SK-N-SH (cell line): ENCODE measurements at regions not wholly inside any gene's neighbourhood (a gene's known extent, or its start where the extent isn't known, plus 50 kb on each side); places are given as distances from the start of the nearest gene placed in this dataset.

ENCODE experiments used
- CTCF ChIA-PET: fragments of 300-600, 350-600 bp; formaldehyde crosslinking; extraction: SDS; loops from one replicate; lab custom pipeline; 2021; lab: Yijun Ruan, JAX
- POLR2A ChIA-PET: fragments of 350-600 bp; sonication (Branson Sonifier 250); formaldehyde crosslinking; extraction: SDS; loops from one replicate; lab custom pipeline; 2020; ENCODE audit warnings: antibody characterized with exemption, inconsistent platforms; lab: Yijun Ruan, JAX
- DNase-seq: peaks from one replicate; pipeline ENCODE4 v3.0.0; 2012
- H2AFZ ChIP-seq: fragments of 200-600 bp; sonication (generic); 2 replicates; pipeline ENCODE4 v1.8.1; 2016; ENCODE audit warnings: antibody characterized with exemption, mild to moderate bottlenecking, low read depth
- H3F3A ChIP-seq: fragments of 200-600 bp; sonication (generic); replicated peaks from 2 replicates; pipeline ENCODE3; 2016; ENCODE audit warnings: antibody characterized with exemption, mild to moderate bottlenecking; ENCODE audit not compliant: insufficient read depth
- H3K27ac ChIP-seq, 2 experiments: fragments of 200-500 bp in 1 of 2; fragments of 200-600 bp in 1 of 2; sonication (Bioruptor generic) in 1 of 2; sonication (generic), shearing (Covaris generic) in 1 of 2; 2 replicates each; pipeline versions ENCODE4 v1.5.1 to v1.6.1; 2014 to 2016; ENCODE audit warnings: low read depth in 2 of 2, inconsistent platforms in 1 of 2, low read length in 1 of 2, mild to moderate bottlenecking in 1 of 2, mixed read lengths in 1 of 2
- H3K27me3 ChIP-seq: fragments of 200-600 bp; sonication (generic), shearing (Covaris generic); 2 replicates; pipeline ENCODE4 v1.6.1; 2016; ENCODE audit warnings: mixed run types; ENCODE audit not compliant: insufficient read depth
- H3K36me3 ChIP-seq, 2 experiments: fragments of 200-500 bp in 1 of 2; fragments of 200-600 bp in 1 of 2; sonication (Bioruptor generic) in 1 of 2; sonication (generic) in 1 of 2; replicated peaks in 1 of 2; 2 replicates each; pipeline versions ENCODE3 to v1.5.1; 2014 to 2016; ENCODE audit warnings: low read length in 1 of 2, mild to moderate bottlenecking in 1 of 2; ENCODE audit not compliant: insufficient read depth in 2 of 2, control insufficient read depth in 1 of 2
- H3K4me1 ChIP-seq, 2 experiments: fragments of 200-500 bp in 1 of 2; fragments of 200-600 bp in 1 of 2; sonication (Bioruptor generic) in 1 of 2; sonication (generic), shearing (Covaris generic) in 1 of 2; 2 replicates each; pipeline versions ENCODE4 v1.5.1 to v1.6.1; 2014 to 2016; ENCODE audit warnings: low read depth in 1 of 2, low read length in 1 of 2, mixed run types in 1 of 2; ENCODE audit not compliant: insufficient read depth in 2 of 2, control insufficient read depth in 1 of 2
- H3K4me2 ChIP-seq: fragments of 200-600 bp; sonication (generic), shearing (Covaris generic); 2 replicates; pipeline ENCODE4 v1.6.1; 2017; ENCODE audit warnings: mixed run types
- H3K4me3 ChIP-seq, 2 experiments: fragments of 200-500 bp in 1 of 2; fragments of 200-600 bp in 1 of 2; sonication (Bioruptor generic) in 1 of 2; sonication (generic), shearing (Covaris generic) in 1 of 2; 2 replicates each; pipeline versions ENCODE4 v1.5.1 to v1.8.1; 2014 to 2016; ENCODE audit warnings: low read depth in 2 of 2, inconsistent platforms in 1 of 2, low read length in 1 of 2, mild to moderate bottlenecking in 1 of 2, mixed read lengths in 1 of 2, moderate library complexity in 1 of 2
- H3K79me2 ChIP-seq: fragments of 200-600 bp; sonication (generic); 2 replicates; pipeline ENCODE4 v1.8.1; 2017; ENCODE audit warnings: mild to moderate bottlenecking; ENCODE audit not compliant: insufficient read depth
- H3K9ac ChIP-seq: fragments of 200-600 bp; sonication (generic); 2 replicates; pipeline ENCODE4 v1.6.1; 2017; ENCODE audit warnings: mixed run types
- H3K9me2 ChIP-seq: fragments of 200-600 bp; sonication (generic); 2 replicates; pipeline ENCODE4 v1.6.1; 2017; ENCODE audit warnings: mixed run types
- H3K9me3 ChIP-seq: fragments of 200-600 bp; sonication (generic); 2 replicates; pipeline ENCODE4 v1.6.1; 2017; ENCODE audit warnings: mixed run types, mild to moderate bottlenecking, moderate library complexity
- H4K20me1 ChIP-seq: fragments of 200-600 bp; sonication (generic); 2 replicates; pipeline ENCODE4 v1.6.1; 2017; ENCODE audit warnings: mild to moderate bottlenecking, mixed run types; ENCODE audit not compliant: insufficient read depth
- CTCF ChIP-seq: fragments of 200-600 bp; sonication (generic); IDR thresholded peaks from 2 replicates; pipeline ENCODE4 v1.6.1; 2017; ENCODE audit warnings: antibody characterized with exemption, mild to moderate bottlenecking, moderate library complexity
- ELF1 ChIP-seq: IDR thresholded peaks from 2 replicates; pipeline ENCODE4 v1.4.0; 2012
- EP300 ChIP-seq, 2 experiments: IDR thresholded peaks; 2 replicates each; pipeline versions ENCODE4 v1.4.0 to v1.6.1; 2012; ENCODE audit warnings: borderline replicate concordance in 1 of 2, low read depth in 1 of 2, low read length in 1 of 2
- FOSL2 ChIP-seq: IDR thresholded peaks from 2 replicates; pipeline ENCODE4 v1.4.0; 2012; ENCODE audit warnings: low read depth, mild to moderate bottlenecking, moderate library complexity, borderline replicate concordance
- FOXJ3 ChIP-seq: sonication (generic); formaldehyde crosslinking; IDR thresholded peaks from 2 replicates; pipeline ENCODE4 v1.5.1; 2020; ENCODE audit warnings: mild to moderate bottlenecking, missing genetic modification reagents
- GABPA ChIP-seq: IDR thresholded peaks from 2 replicates; pipeline ENCODE4 v1.4.0; 2012; ENCODE audit warnings: low read depth, mild to moderate bottlenecking
- GATA2 ChIP-seq: sonication (generic); formaldehyde crosslinking; IDR thresholded peaks from 2 replicates; pipeline ENCODE4 v1.5.0; 2020; ENCODE audit warnings: mild to moderate bottlenecking, missing genetic modification reagents
- IRF3 ChIP-seq: fragments of 150-350 bp; IDR thresholded peaks from 2 replicates; pipeline ENCODE4 v1.6.1; 2016; ENCODE audit warnings: mild to moderate bottlenecking, low read depth, low read length
- JUND ChIP-seq: IDR thresholded peaks from 2 replicates; pipeline ENCODE4 v1.4.0; 2012
- MXI1 ChIP-seq: IDR thresholded peaks from 2 replicates; pipeline ENCODE4 v1.6.1; 2012; ENCODE audit warnings: mild to moderate bottlenecking, low read depth, low read length, improper control_type of control experiment
- NFIC ChIP-seq: IDR thresholded peaks from 2 replicates; pipeline ENCODE4 v1.4.0; 2012; ENCODE audit warnings: borderline replicate concordance
- POLR2AphosphoS5 ChIP-seq: IDR thresholded peaks from 2 replicates; pipeline ENCODE4 v1.6.1; 2012; ENCODE audit warnings: low read depth, low read length
- RAD21 ChIP-seq: IDR thresholded peaks from 2 replicates; pipeline ENCODE4 v1.6.1; 2012; ENCODE audit warnings: mild to moderate bottlenecking, low read length
- RCOR1 ChIP-seq: fragments of 150-350 bp; IDR thresholded peaks from 2 replicates; pipeline ENCODE4 v1.6.1; 2017; ENCODE audit warnings: antibody characterized with exemption, low read length
- SIN3A ChIP-seq: IDR thresholded peaks from 2 replicates; pipeline ENCODE4 v1.6.1; 2012; ENCODE audit warnings: low read depth, mild to moderate bottlenecking, low read length, moderate library complexity, borderline replicate concordance
- SMC3 ChIP-seq: IDR thresholded peaks from 2 replicates; pipeline ENCODE4 v1.6.1; 2012; ENCODE audit warnings: low read depth, low read length, improper control_type of control experiment
- TAF1 ChIP-seq: IDR thresholded peaks from 2 replicates; pipeline ENCODE4 v1.6.1; 2012; ENCODE audit warnings: low read depth, mild to moderate bottlenecking, low read length, moderate library complexity, borderline replicate concordance
- TCF12 ChIP-seq: IDR thresholded peaks from 2 replicates; pipeline ENCODE4 v1.4.0; 2012
- USF1 ChIP-seq: IDR thresholded peaks from 2 replicates; pipeline ENCODE4 v1.4.0; 2012; ENCODE audit warnings: low read depth, borderline replicate concordance
- USF2 ChIP-seq: fragments of 150-350 bp; IDR thresholded peaks from 2 replicates; pipeline ENCODE4 v1.6.1; 2017; ENCODE audit warnings: antibody characterized with exemption, low read length, low read depth, borderline replicate concordance
- YY1 ChIP-seq: IDR thresholded peaks from 2 replicates; pipeline ENCODE4 v1.4.0; 2012; ENCODE audit warnings: low read depth, mild to moderate bottlenecking
- ZBTB33 ChIP-seq: IDR thresholded peaks from 2 replicates; pipeline ENCODE4 v1.4.0; 2012; ENCODE audit warnings: low read depth, borderline replicate concordance
- WGBS: methylation state at CpG from one replicate; pipeline ENCODE4 v1.1.6; 2017; ENCODE audit warnings: low lambda C conversion rate; 5-methylcytosine and 5-hydroxymethylcytosine counted together

- Histone ChIP-seq H3K4me3 (no peak overlapping the region), H3K9me3 (no peaks in the 10 kb centered on the region), H3K27me3 (no peaks in the 10 kb centered on the region), H3K4me1 (no peaks in the 10 kb centered on the region), H3K9me2 (no peaks in the 10 kb centered on the region), H3F3A (no peaks in the 10 kb centered on the region), H2AFZ (no peak overlapping the region), H3K27ac (no peak overlapping the region), H3K36me3 (no peaks in the 10 kb centered on the region), H3K79me2 (no peaks in the 10 kb centered on the region), H3K9ac (no peak overlapping the region), H4K20me1 (no peaks in the 10 kb centered on the region), H3K4me2 (no peak overlapping the region)
- POLR2A ChIA-PET = no interaction called here
- CTCF ChIA-PET = no interaction called here
- no peak for DNase-seq
- 28% methylated on average over 7 of the region's 7 CpGs for WGBS
- TF ChIP-seq NFIC (no peak), YY1 (no peak), RCOR1 (no peak), FOSL2 (no peak), TAF1 (no peak), EP300 (IDR thresholded peaks at IDR 0.05; ENCODE audit: borderline replicate concordance in 1 of 2, low read depth in 1 of 2, low read length in 1 of 2) (no peak)
Observed at GRCh38 chr4:44098973-44099372, 349.6 kb downstream of the KCTD8 start.

GRCh38 chr4:44100456-44100855 lies 348.2 kb downstream of the KCTD8 start:
- Histone ChIP-seq H3K36me3 (no peaks in the 10 kb centered on the region), H3K4me1 (no peaks in the 10 kb centered on the region), H3K4me2 (no peak overlapping the region)
- POLR2A ChIA-PET = no interaction called here
- TF ChIP-seq ELF1 (no peak), MXI1 (no peak), NFIC (no peak), GATA2 (CRISPR knock-in tag) (no peak), GABPA (no peak), ZBTB33 (no peak), CTCF (no peak), USF2 (no peak), JUND (no peak), USF1 (no peak), FOXJ3 (CRISPR knock-in tag) (no peak), IRF3 (no peak), SMC3 (no peak), TAF1 (no peak), SIN3A (no peak), RAD21 (no peak), YY1 (no peak), TCF12 (no peak), POLR2AphosphoS5 (no peak), RCOR1 (no peak)
- TF ChIP-seq, all 33 proteins: peak for 0
- H3K79me2 ChIP-seq = no peaks in the 10 kb centered on the region
- WGBS = 2% methylated on average over 6 of the region's 6 CpGs
- no peaks in the 10 kb centered on the region for H3K9me3 ChIP-seq
- no peaks in the 10 kb centered on the region for H3K9me2 ChIP-seq
- no peaks in the 10 kb centered on the region for H3K27me3 ChIP-seq
- H4K20me1 ChIP-seq = no peaks in the 10 kb centered on the region
- CTCF ChIA-PET = no interaction called here
- no peak for DNase-seq
- no peak overlapping the region for H3K27ac ChIP-seq
- H3K4me3 ChIP-seq = no peak overlapping the region
- H3K9ac ChIP-seq = no peak overlapping the region
- no peak overlapping the region for H2AFZ ChIP-seq
- no peaks in the 10 kb centered on the region for H3F3A ChIP-seq
